ENCODE measurements at regions not wholly inside any gene's neighbourhood (a gene's known extent, or its start where the extent isn't known, plus 50 kb on each side); places are given as distances from the start of the nearest gene placed in this dataset.

- FAIRE-seq: no peak
These were observed 359.6 kb downstream of the ARL4A start for GRCh38 chr7:13047061-13047460.

- FAIRE-seq: no peak
These were observed 362.5 kb downstream of the ARL4A start for GRCh38 chr7:13049946-13050345.

GRCh38 chr7:13050703-13051102, 363.3 kb downstream of the ARL4A start:
- FAIRE-seq: no peak

- no peak for FAIRE-seq
These were observed 368.4 kb downstream of the ARL4A start for GRCh38 chr7:13055732-13056368.

GRCh38 chr7:13057462-13058200, 370.2 kb downstream of the ARL4A start:
- FAIRE-seq: no peak

GRCh38 chr7:13060173-13060572, 372.7 kb downstream of the ARL4A start:
- FAIRE-seq: no peak

GRCh38 chr7:13061115-13061514, 373.7 kb downstream of the ARL4A start:
- no peak for FAIRE-seq

- no peak for FAIRE-seq
These were observed 375.2 kb downstream of the ARL4A start for GRCh38 chr7:13062631-13063030.

GRCh38 chr7:13067036-13067435, 379.6 kb downstream of the ARL4A start:
- FAIRE-seq: no peak

- FAIRE-seq: no peak
These were observed 380.6 kb downstream of the ARL4A start for GRCh38 chr7:13068032-13068431.

GRCh38 chr7:13069841-13070240, 382.4 kb downstream of the ARL4A start:
- FAIRE-seq: no peak

GRCh38 chr7:13072014-13072413, 384.6 kb downstream of the ARL4A start:
- FAIRE-seq: no peak

- no peak for FAIRE-seq
These were observed 390.0 kb downstream of the ARL4A start for GRCh38 chr7:13077466-13077865.

- FAIRE-seq: no peak
These were observed 390.7 kb downstream of the ARL4A start for GRCh38 chr7:13078105-13078504.

- no peak for FAIRE-seq
These were observed 403.5 kb downstream of the ARL4A start for GRCh38 chr7:13090959-13091358.

- no peak for FAIRE-seq
These were observed 404.7 kb downstream of the ARL4A start for GRCh38 chr7:13091974-13092707.

- FAIRE-seq: no peak
These were observed 405.2 kb downstream of the ARL4A start for GRCh38 chr7:13092708-13093005.

- no peak for FAIRE-seq
These were observed 405.7 kb downstream of the ARL4A start for GRCh38 chr7:13093160-13093559.

GRCh38 chr7:13097499-13097898, 410.1 kb downstream of the ARL4A start:
- FAIRE-seq: no peak

- no peak for FAIRE-seq
These were observed 410.7 kb downstream of the ARL4A start for GRCh38 chr7:13098161-13098560.

GRCh38 chr7:13099154-13099795, 411.8 kb downstream of the ARL4A start:
- no peak for FAIRE-seq

GRCh38 chr7:13104128-13104527, 416.7 kb downstream of the ARL4A start:
- no peak for FAIRE-seq

GRCh38 chr7:13105209-13105608, 417.8 kb downstream of the ARL4A start:
- no peak for FAIRE-seq

GRCh38 chr7:13106513-13106912, 419.1 kb downstream of the ARL4A start:
- FAIRE-seq: no peak
